NB4 (cell line): ENCODE measurements at regions not wholly inside any gene's neighbourhood (a gene's known extent, or its start where the extent isn't known, plus 50 kb on each side); places are given as distances from the start of the nearest gene placed in this dataset.
A peak's percentile ranks its signal among the peaks of the same experiment; 100 is the strongest.
"Not testable (repeated sequence)": the region's sequence is repeated elsewhere in the genome, so short reads cannot be mapped to it uniquely, and the experiment has no call there.

Source experiments
- DNase-seq: peaks from one replicate; pipeline ENCODE4 v3.0.0; 2010; ENCODE audit warnings: low read depth
- H3K4me3 ChIP-seq: one replicate; pipeline ENCODE4 v1.5.1; 2011; ENCODE audit warnings: mild to moderate bottlenecking, low read depth, low read length, moderate library complexity
- MYC ChIP-seq: IDR thresholded peaks from 2 replicates; pipeline ENCODE4 v1.6.1; 2011; ENCODE audit warnings: low read depth, low read length
- POLR2A ChIP-seq: IDR thresholded peaks from 2 replicates; pipeline ENCODE4 v1.6.1; 2011; ENCODE audit warnings: mild to moderate bottlenecking; ENCODE audit not compliant: insufficient read length; ENCODE audit errors: extremely low read depth
- TF ChIP-seq, protein P1 (sequence below): IDR thresholded peaks from one replicate; pipeline ENCODE4 v1.5.1; 2012; ENCODE audit warnings: low read depth, low read length
- TF ChIP-seq, protein P2 (sequence below): IDR thresholded peaks from 2 replicates; pipeline ENCODE4 v1.6.1; 2011; ENCODE audit warnings: low read depth, low read length

DNA sequence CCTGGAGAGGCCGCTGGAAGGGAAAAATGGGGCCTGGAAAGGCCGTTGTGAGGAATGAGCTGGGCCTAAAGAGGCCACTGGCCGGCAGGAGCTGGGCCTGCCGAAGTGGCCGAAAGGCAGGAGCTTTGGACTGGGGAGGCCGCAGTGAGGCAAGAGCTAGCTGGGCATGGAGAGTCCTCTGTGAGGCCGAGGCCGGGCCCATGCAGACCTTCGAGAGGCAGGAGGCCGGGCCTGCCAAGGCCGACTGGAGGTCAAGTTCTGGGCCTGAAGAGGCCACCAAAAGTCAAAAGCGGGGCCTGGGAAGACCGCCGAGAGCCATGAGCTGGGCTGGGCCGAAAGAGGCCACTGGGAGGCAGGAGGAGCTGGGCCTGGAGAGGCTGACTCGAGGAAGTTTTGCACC is 71.6 kb upstream of the COBL start:
- DNase-seq, H3K4me3 ChIP-seq: not testable (repeated sequence)

DNA sequence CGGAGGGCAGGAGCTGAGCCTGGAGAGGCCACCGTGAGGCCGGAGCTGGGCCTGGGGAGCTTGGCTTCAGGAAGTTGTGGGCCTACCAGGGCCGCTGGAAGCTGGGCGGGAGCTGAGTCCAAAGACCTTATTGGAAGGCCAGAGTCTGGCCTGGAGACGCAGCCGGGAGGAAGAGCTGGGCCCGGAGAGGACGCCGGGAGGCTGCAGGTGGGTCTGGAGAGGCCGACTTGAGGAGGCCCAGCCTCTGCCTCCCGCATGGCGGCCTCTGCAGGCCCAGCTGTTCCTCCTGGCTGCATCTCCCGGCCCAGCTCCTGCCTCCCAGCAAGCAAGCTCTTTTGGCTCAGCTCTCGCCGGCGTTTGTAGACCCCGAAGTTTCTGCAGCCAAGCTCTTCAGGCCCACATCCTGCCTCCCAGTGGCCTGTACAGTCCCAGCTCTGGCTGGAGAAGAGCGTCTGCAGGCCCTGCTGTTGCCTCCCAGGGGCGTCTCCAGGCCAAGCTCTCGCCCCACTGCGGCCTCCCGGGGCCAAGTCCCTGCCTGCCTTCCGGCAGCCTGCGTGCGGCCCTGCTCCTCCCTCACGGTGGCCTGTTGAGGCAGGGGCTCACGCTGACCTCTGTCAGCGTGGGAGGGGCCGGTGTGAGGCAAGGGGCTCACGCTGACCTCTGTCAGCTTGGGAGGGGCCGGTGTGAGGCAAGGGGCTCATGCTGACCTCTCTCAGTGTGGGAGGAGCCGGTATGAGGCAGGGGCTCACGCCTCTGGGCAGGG is 70.4 kb upstream of the COBL start:
- not testable (repeated sequence) for H3K4me3 ChIP-seq, DNase-seq

DNA sequence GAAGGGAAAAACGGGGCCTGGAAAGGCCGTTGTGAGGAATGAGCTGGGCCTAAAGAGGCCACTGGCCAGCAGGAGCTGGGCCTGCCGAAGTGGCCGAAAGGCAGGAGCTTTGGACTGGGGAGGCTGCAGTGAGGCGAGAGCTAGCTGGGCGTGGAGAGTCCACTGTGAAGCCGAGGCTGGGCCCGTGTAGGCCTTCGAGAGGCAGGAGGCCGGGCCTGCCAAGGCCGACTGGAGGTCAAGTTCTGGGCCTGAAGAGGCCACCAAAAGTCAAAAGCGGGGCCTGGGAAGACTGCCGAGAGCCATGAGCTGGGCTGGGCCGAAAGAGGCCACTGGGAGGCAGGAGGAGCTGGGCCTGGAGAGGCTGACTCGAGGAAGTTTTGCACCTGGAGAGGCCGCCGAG is 69.6 kb upstream of the COBL start:
- not testable (repeated sequence) for H3K4me3 ChIP-seq, DNase-seq

DNA sequence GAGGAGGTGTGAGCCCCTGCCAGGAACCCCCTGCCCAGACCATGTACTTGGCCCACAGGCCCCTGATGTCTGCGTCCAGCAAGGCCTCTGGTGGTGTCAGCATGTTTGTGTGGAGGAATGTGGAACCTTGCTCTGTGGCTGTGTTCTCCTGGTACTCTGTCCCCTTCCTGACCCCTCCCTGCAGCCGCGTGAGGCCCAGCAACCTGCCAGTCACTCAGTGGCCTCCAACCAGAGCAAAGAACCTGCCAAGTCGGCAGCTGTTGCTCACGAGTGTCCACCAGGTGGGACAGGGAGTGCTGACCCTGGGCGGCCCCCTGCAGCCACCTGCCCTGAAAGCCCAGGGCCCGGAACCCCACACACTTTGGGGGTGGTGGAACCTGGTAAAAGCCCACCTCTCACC is 65.6 kb upstream of the COBL start:
- H3K4me3 ChIP-seq, DNase-seq: not testable (repeated sequence)

DNA sequence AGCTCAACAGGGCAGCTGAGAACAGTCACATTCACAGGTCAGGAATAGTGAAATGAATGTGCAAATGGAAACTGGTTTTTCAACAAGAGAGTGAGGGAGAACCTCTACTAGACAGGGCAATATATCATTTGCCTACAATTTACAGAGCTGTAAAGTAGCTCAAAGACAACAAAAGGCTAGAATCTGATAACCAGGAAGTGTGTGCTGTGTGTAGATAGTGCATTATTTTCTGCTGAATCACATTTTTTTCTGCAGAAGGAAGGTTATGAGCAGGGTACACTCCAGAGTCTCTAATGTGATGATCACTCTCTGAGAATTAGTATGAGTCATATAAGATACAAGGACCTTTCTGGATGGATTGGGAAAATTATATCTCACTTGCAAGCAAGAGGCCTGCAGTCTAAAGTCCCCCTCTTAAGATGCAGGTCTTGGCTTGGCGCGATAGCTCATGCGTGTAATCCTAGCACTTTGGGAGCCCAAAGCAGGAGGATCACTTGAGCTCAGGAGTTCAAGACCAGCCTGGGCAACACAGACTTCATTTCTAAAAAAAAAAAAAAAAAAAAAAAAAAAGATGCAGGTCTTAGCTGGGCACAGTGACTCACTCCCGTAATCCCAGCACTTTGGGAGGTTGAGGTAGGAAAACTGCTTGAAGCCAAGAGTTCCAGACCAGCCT is 59.9 kb upstream of the COBL start:
- H3K4me3 ChIP-seq, result no peak overlapping the region
- TF ChIP-seq MYC (no peak), POLR2A (no peak)
- TF ChIP-seq, protein P1, sequence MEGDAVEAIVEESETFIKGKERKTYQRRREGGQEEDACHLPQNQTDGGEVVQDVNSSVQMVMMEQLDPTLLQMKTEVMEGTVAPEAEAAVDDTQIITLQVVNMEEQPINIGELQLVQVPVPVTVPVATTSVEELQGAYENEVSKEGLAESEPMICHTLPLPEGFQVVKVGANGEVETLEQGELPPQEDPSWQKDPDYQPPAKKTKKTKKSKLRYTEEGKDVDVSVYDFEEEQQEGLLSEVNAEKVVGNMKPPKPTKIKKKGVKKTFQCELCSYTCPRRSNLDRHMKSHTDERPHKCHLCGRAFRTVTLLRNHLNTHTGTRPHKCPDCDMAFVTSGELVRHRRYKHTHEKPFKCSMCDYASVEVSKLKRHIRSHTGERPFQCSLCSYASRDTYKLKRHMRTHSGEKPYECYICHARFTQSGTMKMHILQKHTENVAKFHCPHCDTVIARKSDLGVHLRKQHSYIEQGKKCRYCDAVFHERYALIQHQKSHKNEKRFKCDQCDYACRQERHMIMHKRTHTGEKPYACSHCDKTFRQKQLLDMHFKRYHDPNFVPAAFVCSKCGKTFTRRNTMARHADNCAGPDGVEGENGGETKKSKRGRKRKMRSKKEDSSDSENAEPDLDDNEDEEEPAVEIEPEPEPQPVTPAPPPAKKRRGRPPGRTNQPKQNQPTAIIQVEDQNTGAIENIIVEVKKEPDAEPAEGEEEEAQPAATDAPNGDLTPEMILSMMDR, result no peak
- TF ChIP-seq, protein P2, sequence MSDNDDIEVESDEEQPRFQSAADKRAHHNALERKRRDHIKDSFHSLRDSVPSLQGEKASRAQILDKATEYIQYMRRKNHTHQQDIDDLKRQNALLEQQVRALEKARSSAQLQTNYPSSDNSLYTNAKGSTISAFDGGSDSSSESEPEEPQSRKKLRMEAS, result no peak
- no peak for DNase-seq

DNA sequence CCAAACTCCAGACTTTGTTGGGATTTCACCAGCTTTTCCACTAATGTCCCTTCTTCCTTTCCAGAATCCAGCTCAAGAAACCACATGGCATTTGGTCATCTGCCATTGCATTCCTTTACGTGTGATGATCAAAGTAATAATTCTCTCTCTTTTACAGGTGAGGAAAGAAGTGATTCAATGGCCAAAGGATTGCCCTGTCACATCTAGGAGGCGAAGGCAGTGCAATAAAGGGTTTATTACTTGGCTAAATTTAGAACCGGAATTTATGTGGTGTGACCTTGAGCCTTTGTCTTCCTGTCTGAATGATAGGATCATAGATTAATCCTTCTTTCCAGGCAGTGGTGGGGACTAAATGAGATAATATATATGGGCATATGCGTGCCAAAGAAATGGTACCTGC is 58.3 kb upstream of the COBL start:
- no peak for DNase-seq
- H3K4me3 ChIP-seq, result no peak overlapping the region
- TF ChIP-seq, protein P2, result no peak
- TF ChIP-seq, protein P1, result no peak
- no peak for TF ChIP-seq MYC
- TF ChIP-seq POLR2A, result no peak

DNA sequence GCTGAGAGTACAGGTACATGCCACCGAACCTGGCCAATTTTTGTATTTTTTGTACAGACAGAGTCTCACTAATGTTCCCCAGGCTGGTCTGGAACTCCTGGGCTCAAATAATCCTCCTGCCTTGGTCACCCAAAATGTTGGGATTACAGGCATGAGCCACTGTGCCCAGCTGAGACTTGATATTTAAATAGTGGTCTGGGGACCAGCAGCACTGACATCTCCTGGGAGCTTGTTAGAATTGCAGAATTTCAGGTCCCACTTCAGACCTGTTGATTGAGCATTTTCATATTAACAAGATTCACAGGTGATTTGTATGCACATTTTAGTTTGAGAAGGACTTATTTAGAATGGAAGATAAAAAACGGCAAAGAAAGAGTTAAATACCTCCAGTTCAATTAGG is 57.0 kb upstream of the COBL start:
- not testable (repeated sequence) for DNase-seq, H3K4me3 ChIP-seq

DNA sequence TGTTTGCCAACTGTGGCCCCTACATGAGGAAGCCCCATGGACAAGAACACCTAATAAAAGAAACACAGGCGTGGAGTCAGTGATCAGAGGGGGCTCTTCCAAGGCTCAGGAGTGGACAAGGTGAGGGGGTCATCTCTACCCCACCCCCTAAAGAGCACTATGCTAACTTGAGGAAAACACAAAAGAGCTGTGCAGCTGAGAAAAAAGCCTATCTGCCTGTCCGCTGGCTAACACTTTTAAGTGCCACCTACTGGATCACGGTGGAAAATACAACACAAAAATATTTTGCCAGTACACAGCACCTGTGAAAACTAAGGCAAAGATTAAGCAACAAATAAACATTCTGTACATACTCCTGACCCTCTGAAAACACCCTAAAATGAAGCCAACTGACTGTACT is 53.1 kb upstream of the COBL start:
- no peak overlapping the region for H3K4me3 ChIP-seq
- peak; percentile 21 for DNase-seq
- TF ChIP-seq MYC (no peak), POLR2A (no peak)
- TF ChIP-seq, protein P1, result peak; percentile 38

DNA sequence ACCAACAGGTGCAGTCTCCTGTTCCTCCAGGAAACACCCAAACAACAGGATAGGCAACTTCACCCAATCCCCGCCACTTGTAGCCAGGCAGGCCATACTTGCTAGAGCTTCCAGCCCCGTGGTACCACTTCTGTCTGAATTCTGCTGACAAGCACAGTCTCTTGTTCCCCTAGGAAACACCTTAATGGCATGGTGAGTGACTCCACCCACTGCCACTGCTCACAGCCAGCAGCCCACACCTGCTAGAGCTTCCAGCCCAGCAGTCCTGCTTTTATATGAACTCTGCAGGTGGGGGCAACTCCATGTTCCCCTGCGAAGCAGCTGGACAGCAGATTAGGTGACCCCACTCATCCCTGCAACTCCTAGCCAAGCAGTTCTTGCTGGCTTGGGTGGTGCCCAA is 52.6 kb upstream of the COBL start:
- not testable (repeated sequence) for DNase-seq, H3K4me3 ChIP-seq
